Hepatocyte (in vitro differentiated cells): ENCODE measurements at regions not wholly inside any gene's neighbourhood (a gene's known extent, or its start where the extent isn't known, plus 50 kb on each side); places are given as distances from the start of the nearest gene placed in this dataset.

Experiments used
- CTCF ChIP-seq: fragments of 200-600 bp; sonication (generic); IDR thresholded peaks from 2 replicates; pipeline ENCODE4 v1.5.1; 2016; ENCODE audit warnings: antibody characterized with exemption, mild to moderate bottlenecking; ENCODE audit not compliant: poor library complexity
- EZH2 ChIP-seq: fragments of 200-600 bp; sonication (generic); IDR thresholded peaks from 2 replicates; pipeline ENCODE4 v1.6.1; 2016; ENCODE audit warnings: antibody characterized with exemption, mild to moderate bottlenecking, borderline replicate concordance
- EZH2phosphoT487 ChIP-seq: fragments of 200-600 bp; sonication (generic); IDR thresholded peaks from one replicate; pipeline ENCODE4 v1.6.1; 2018; ENCODE audit warnings: antibody characterized with exemption, mild to moderate bottlenecking, low read depth, moderate library complexity; ENCODE audit not compliant: unreplicated experiment, severe bottlenecking

GRCh38 chr1:18009478-18009961 lies 98.1 kb upstream of the IGSF21 start:
- no peak for TF ChIP-seq CTCF
- TF ChIP-seq EZH2phosphoT487 = no peak
- TF ChIP-seq EZH2 = no peak
